GM12891 (cell line): ENCODE measurements at regions not wholly inside any gene's neighbourhood (a gene's known extent, or its start where the extent isn't known, plus 50 kb on each side); places are given as distances from the start of the nearest gene placed in this dataset.

Experiments
- POLR2A ChIP-seq: IDR thresholded peaks from 2 replicates; pipeline ENCODE4 v1.6.1; 2011; ENCODE audit warnings: low read depth, low read length, control low read depth
- TAF1 ChIP-seq: IDR thresholded peaks from 2 replicates; pipeline ENCODE4 v1.6.1; 2011; ENCODE audit warnings: low read depth, low read length, control low read depth

- TF ChIP-seq POLR2A (no peak), TAF1 (no peak)
Observed at GRCh38 chr18:46397174-46397573, 259.8 kb downstream of the LOXHD1 start.
